ENCODE measurements at regions not wholly inside any gene's neighbourhood (a gene's known extent, or its start where the extent isn't known, plus 50 kb on each side); places are given as distances from the start of the nearest gene placed in this dataset.

GRCh38 chr2:219772103-219772635, 144.7 kb downstream of the SLC4A3 start:
- DNase-seq, result no peak

DNA sequence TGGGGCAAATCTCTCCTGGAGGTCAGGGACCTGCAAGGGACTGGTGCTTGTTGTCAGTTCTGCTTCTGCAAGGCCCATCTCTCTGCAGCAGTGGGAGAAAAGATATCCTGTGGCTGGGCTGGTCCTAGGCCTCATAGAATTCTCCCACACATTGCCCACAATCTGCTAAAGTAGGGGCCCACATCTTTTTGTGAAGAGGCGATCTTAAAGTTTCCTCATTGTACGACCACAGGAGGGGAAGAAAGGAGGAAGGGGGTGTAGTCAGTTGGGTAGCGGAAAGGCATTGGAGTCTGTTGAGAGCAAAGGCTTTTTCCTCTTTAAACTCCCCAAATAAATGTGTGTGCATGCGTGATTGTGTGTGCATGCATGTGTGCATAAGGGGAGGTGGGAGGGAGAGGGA, 145.3 kb downstream of the SLC4A3 start:
- DNase-seq, result no peak

DNA sequence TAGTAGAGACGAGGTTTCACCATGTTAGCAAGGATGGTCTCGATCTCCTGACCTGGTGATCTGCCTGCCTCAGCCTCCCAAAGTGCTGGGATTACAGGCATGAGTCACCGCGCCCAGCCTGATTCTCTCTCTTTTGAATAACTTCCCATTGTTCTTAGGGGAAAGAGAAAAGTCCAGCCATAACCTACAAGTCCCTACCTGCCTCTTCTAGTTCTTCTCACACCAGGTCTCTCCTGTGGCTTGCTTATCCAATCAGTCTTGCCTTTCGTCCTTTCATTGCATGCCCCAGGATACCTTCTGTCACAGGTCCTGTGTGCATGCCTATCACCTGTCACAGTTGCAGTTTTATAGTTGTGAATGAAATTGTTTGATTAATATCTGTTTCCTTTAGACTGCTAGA, 148.1 kb downstream of the SLC4A3 start:
- DNase-seq, result no peak

- no peak for DNase-seq
Measured at GRCh38 chr2:219777388-219777787, 150.0 kb downstream of the SLC4A3 start.

GRCh38 chr2:219778189-219778588, 150.8 kb downstream of the SLC4A3 start:
- no peak for DNase-seq

DNA sequence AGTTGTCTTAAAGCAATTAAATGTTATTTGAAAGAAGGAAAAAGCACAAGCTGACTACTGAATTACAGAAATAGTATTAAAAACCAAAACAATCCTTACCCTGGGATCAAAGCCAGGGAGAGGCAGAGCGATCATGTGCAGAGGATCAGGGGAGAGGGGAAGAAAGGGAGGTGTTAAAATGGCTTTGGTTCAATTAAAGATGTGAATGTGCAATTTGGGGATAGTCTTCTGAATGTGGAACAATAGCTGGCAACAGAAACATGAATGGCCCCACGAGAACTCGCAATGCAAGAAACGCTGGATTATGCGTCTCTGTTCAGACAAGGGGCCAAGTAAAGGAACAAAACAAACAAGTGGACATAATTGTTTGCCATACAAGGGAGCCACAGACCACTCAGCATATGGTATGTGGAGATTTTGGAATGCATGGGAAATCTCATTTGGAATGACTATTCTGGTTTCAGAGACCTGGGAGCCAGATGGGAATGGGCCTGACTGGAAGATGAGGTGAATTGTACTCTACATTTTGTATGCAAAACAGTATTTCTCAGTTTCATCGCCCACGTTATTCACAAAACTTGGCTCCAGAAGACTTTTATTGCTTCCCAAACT, 155.4 kb downstream of the SLC4A3 start:
- no peak for DNase-seq

DNA sequence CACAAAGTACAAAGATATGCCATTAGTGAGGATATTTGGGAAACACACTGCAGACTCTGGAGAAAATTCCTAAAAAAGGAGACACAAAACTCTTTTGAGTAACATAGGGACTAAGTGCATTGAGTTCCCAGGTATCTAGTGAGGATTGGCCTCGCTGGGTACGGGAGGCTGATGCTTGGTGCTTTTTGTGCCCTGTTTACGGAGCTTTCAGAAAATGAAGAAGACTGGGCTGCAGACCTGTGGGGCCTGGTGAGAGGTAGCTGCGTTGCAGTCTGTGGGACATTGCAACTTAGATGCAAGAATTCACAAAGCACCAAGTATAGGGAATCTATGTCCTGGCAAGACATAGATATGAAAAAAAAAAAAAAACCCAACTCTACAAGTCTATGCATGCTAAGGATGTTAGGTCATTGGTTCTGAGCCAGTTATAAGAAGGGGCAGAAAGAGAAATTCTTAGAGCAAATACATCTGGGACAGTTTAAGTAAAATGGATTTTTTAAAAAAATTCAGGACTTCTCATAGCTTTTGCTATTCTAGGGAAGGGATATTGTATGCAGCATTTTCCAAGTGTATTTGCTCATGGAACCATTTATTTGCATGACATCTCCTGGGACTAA, 156.0 kb downstream of the SLC4A3 start:
- DNase-seq, result no peak

DNA sequence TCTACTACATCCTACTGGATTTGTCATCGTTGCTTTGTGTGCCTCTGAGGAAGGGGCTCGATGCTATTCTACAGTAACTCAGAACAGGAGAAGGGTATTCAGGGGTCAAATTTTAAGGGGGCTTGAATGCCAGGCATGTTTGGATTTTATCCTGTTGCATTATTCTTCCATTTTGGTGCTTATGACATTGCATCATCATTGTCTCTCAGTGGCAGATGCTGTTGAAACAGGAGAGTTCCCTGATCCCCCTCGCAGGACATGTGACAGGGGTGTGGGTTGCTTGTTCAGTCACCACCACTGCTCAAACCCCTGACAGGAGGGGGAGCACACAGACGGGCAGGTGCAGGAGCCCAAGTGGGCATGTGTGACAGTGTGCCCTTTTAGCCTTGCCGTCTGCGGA, 156.7 kb downstream of the SLC4A3 start:
- DNase-seq, result no peak

DNA sequence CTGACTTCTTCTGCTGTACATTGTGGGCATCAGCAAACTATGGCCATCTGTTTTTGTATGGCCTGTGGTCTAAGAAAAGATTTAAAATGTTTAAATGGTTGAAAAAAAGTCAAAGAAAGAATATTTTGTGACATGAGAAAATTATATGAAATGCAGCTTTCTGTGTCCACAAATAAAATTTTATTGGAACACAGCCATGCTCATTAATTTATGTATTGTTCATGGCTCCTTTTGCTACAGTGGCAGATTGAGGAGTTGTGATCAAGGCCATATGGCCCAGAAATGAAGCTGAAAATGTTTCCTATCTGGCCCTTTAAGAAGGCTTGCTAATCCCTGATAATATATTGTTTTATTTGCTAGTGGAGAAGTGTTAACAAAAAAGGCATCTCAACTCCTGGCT, 162.0 kb downstream of the SLC4A3 start:
- no peak for DNase-seq

GRCh38 chr2:219792446-219792845, 165.0 kb downstream of the SLC4A3 start:
- DNase-seq, result no peak

- no peak for DNase-seq
Measured at GRCh38 chr2:219798430-219798829, 171.0 kb downstream of the SLC4A3 start.

GRCh38 chr2:219803294-219803693, 175.9 kb downstream of the SLC4A3 start:
- DNase-seq, result no peak

DNA sequence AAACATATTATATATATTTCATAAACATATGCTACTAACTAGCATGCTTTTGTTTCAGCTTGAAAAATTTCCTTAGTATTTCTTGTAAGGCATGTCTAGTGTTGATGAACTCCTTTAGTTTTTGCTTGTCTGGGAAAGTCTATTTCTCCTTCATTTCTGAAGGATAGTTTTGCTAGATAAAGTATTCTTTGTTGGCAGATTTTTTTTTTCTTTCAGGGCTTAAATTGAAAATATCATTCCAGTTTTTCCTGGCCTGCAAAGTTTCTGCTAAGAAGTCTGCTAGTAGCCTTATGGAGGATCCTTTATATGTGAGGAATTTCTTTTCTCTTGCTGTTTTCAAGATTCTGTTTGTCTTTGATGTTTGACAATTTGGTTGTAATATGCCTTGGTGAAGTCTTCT, 183.5 kb downstream of the SLC4A3 start:
- DNase-seq, result no peak

DNA sequence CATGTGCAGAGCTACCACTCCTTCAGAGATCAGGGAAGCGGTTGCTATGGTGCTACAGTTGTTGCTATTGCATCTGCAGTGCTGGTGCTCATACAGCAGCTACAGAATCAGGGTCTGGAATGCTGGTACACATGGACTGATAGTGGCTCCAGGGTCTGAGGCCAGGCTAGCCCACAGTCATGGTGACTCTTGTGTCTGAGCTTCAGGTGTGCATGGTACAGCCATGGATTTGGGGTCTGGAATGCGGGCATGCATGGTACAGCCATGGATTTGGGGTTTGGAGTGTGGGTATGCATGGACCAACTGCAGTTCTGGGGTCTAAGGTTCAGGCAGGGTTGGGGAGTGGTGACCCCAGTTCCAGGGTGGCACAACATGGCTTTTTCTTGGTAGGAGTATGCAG, 185.2 kb downstream of the SLC4A3 start:
- no peak for DNase-seq

DNA sequence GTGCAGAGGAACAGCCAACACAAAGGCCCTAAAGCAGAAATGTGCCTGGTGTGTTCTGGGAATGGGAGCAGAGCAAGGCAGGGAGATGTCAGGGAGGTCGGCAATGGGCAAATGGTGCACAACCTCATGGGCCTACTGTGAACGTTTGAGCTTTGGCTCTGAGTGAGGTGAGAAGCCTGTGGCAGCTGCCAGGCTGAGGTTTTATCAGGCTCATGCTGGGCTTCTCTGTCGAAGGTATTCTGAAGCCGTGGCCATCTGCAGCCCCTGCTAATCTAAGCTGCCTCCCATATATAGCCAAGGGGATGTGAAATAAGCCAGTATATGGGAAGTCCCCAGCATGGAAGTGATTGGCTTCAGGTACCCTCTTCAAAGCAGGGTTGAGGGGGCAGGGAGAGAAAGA, 193.3 kb downstream of the SLC4A3 start:
- no peak for DNase-seq

DNA sequence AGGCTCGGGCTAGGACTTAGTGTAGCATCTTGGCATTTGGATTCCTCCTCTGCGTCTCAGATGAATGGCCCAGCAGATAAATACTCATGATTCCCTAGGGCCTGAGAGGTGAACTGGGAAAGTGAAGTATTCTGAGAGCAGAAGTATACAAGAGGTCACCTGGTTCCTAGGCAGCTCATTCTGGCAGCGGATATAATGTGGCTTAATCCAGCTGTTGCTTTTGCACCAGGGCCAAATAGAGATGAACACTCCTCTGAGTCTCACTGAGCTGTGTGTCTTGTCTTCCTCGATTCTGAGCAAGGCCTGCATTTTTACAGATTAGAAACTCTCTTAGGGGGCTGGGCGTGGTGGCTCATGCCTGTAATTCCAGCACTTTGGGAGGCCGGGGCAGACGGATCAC, 196.1 kb downstream of the SLC4A3 start:
- no peak for DNase-seq

- DNase-seq, result no peak
Measured at GRCh38 chr2:219824996-219825395, 197.6 kb downstream of the SLC4A3 start.

- DNase-seq, result no peak
Measured at GRCh38 chr2:219828127-219828526, 200.7 kb downstream of the SLC4A3 start.

DNA sequence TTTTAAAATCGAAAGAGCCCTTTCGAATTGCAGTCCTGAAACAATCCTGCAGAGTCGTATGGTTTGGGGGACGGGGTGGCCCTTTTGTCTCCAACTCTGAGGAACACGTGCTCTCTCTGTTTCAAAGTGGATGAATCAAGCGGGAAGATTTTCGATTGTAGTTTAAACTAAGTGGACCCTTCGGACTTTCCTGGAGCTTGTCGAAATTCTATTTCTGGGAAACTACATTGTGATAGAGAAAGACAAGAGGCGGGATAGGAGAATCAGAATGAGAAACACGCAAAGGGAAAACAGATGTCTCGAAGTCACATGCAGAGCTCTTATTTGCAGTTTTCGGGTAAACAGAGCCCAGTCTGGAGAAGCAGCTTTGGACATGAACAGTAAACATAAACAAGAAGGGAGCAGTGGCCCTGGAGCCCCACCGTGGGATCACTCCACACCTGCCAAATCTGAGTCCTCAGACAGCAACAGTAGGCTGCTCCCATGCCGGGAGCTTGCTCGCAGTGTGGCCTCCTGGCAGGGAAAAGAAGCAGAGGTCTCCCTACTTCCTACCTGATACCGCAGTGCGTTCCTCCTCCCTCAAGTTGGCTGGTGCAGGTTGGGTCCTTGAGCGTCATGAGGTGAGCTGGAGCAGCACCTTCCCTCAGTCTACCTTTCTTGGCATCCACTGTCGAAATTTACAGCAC, 202.4 kb downstream of the SLC4A3 start:
- DNase-seq, result no peak

DNA sequence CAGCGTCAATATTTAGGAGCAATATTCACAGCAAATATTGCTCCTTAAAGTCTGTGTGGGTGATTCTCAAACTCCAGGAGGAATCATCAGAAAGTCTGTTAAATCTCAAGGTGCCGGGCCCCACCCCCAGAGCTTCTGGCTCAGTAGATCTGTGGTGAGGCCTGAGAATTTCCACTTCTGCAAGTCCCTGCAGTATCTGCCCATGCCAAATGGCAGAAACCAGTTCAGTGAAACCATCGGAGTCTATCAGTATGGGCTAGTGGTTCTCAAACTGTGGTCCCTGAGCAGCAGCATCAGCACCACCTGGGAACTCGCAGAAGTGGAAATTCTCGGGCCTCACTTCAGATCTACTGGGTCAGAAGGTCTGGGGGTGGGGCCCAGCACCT, 202.9 kb downstream of the SLC4A3 start:
- DNase-seq, result no peak

- DNase-seq, result no peak
Measured at GRCh38 chr2:219831957-219832356, 204.5 kb downstream of the SLC4A3 start.

GRCh38 chr2:219832904-219833303, 205.5 kb downstream of the SLC4A3 start:
- no peak for DNase-seq

GRCh38 chr2:219835493-219835892, 208.1 kb downstream of the SLC4A3 start:
- DNase-seq, result no peak

DNA sequence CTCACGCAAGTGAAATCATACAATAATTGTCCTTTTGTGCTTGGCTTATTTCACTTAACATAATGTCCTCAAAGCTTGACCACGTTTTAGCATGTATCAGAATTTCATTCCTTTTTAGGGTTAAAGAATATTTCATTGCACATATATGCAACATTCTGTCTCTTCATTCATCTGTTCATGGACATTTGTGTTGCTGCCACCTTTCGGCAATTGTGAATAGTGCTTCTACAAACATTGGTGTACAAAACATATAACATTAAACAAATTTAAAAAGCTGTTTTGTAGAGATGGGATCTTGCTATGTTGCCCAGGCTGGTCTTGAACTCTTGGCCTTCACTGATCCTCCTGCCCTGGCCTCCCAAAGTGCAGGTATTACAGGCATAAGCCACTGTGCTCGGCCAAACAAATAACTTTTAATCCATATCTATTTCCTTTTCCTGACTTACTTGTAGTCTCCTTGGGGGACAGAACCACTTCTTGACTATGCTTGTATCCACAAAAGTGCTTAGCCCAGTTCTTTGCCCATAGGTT, 209.3 kb downstream of the SLC4A3 start:
- no peak for DNase-seq

Data from CD4-positive, alpha-beta T cell treated with Interleukin-12 subunit alpha and Interleukin-12 subunit beta, for 1 hour (primary cell).